MCF 10A (cell line): ENCODE measurements at regions not wholly inside any gene's neighbourhood (a gene's known extent, or its start where the extent isn't known, plus 50 kb on each side); places are given as distances from the start of the nearest gene placed in this dataset.

ENCODE experiments used
- BruUV-seq: library from RNA; stranded (reverse); fragments of 400-500 nt; replicated peaks from 2 replicates; lab custom pipeline; 2021; lab: Mats Ljungman, UMichigan
- CTCF ChIA-PET: fragments of 300-600 bp; sonication (Branson Sonifier 250); formaldehyde crosslinking; extraction: SDS; loops from one replicate; lab custom pipeline; 2021; ENCODE audit warnings: antibody characterized with exemption, inconsistent platforms; lab: Yijun Ruan, JAX
- POLR2A ChIA-PET: fragments of 300-600, 350-650 bp; sonication (Branson Sonifier 250); formaldehyde crosslinking; extraction: SDS; loops from one replicate; lab custom pipeline; 2020; ENCODE audit warnings: antibody characterized with exemption, inconsistent platforms; lab: Yijun Ruan, JAX
- DNase-seq: peaks from one replicate; pipeline ENCODE4 v3.0.0-alpha.2; 2018; ENCODE audit not compliant: unreplicated experiment
- H3K27ac Mint-ChIP-seq: one replicate; pipeline ENCODE4 v1.8.0; 2022; ENCODE audit warnings: mild to moderate bottlenecking, low read depth, mixed read lengths; ENCODE audit not compliant: unreplicated experiment
- H3K27me3 Mint-ChIP-seq: one replicate; pipeline ENCODE4 v1.8.0; 2022; ENCODE audit warnings: mixed read lengths; ENCODE audit not compliant: insufficient read depth, unreplicated experiment
- H3K36me3 Mint-ChIP-seq: one replicate; pipeline ENCODE4 v1.8.0; 2022; ENCODE audit warnings: mild to moderate bottlenecking, moderate library complexity, mixed read lengths; ENCODE audit not compliant: insufficient read depth, unreplicated experiment
- H3K4me1 Mint-ChIP-seq: one replicate; pipeline ENCODE4 v1.8.0; 2022; ENCODE audit warnings: mixed read lengths; ENCODE audit not compliant: insufficient read depth, unreplicated experiment
- H3K4me3 Mint-ChIP-seq: one replicate; pipeline ENCODE4 v1.8.0; 2022; ENCODE audit warnings: mild to moderate bottlenecking, moderate library complexity, mixed read lengths; ENCODE audit not compliant: unreplicated experiment
- H3K9me3 Mint-ChIP-seq: one replicate; pipeline ENCODE4 v1.8.0; 2022; ENCODE audit warnings: mixed read lengths; ENCODE audit not compliant: unreplicated experiment
- CTCF ChIP-seq: fragments of 200-600 bp; IDR thresholded peaks from one replicate; pipeline ENCODE4 v1.8.0; 2022; ENCODE audit warnings: antibody characterized with exemption, mild to moderate bottlenecking; ENCODE audit not compliant: unreplicated experiment
- intact Hi-C: fragments of 100-400 bp; cut with micrococcal nuclease; formaldehyde crosslinking; loops from 2 replicates; pipeline ENCODE4 v1.14.1; 2022

- Mint-ChIP-seq H3K4me1 (no peaks in the 10 kb centered on the region), H3K9me3 (no peaks in the 10 kb centered on the region), H3K4me3 (no peak overlapping the region), H3K27ac (no peak overlapping the region), H3K27me3 (no peaks in the 10 kb centered on the region), H3K36me3 (no peaks in the 10 kb centered on the region)
- no peak for DNase-seq
- intact Hi-C loops = no loop called here
- ChIA-PET POLR2A (no interaction called here), CTCF (interaction anchor here (1.1 kb wide), 1 partner anchor 76 kb away, joined by 3 read pairs; no protein-coding TSS in a partner anchor)
- no peak for TF ChIP-seq CTCF
- no TSS peak for BruUV-seq
Observed at GRCh38 chr5:128765448-128766061, 199.7 kb upstream of the SLC27A6 start.

- ChIA-PET CTCF (no interaction called here), POLR2A (no interaction called here)
- no peak overlapping the region for H3K4me3 Mint-ChIP-seq
- no peak for DNase-seq
- no peak overlapping the region for H3K27ac Mint-ChIP-seq
- no peak for TF ChIP-seq CTCF
- H3K9me3 Mint-ChIP-seq = no peaks in the 10 kb centered on the region
- no peaks in the 10 kb centered on the region for H3K27me3 Mint-ChIP-seq
- no TSS peak for BruUV-seq
- no peaks in the 10 kb centered on the region for H3K36me3 Mint-ChIP-seq
- no peaks in the 10 kb centered on the region for H3K4me1 Mint-ChIP-seq
- intact Hi-C loops = no loop called here
Observed at GRCh38 chr5:128766406-128766805, 198.9 kb upstream of the SLC27A6 start.

GRCh38 chr5:128770907-128771306 lies 194.4 kb upstream of the SLC27A6 start:
- Mint-ChIP-seq H3K27ac (no peak overlapping the region), H3K36me3 (no peaks in the 10 kb centered on the region), H3K9me3 (no peaks in the 10 kb centered on the region), H3K27me3 (no peaks in the 10 kb centered on the region), H3K4me1 (peaks cover 9% of the 10 kb centered on the region), H3K4me3 (no peak overlapping the region)
- intact Hi-C loops = no loop called here
- ChIA-PET CTCF (no interaction called here), POLR2A (no interaction called here)
- TF ChIP-seq CTCF = no peak
- DNase-seq = no peak
- BruUV-seq = no TSS peak

GRCh38 chr5:128772356-128772755 lies 192.9 kb upstream of the SLC27A6 start:
- no peak for TF ChIP-seq CTCF
- Mint-ChIP-seq H3K27me3 (no peaks in the 10 kb centered on the region), H3K9me3 (no peaks in the 10 kb centered on the region), H3K4me1 (peaks cover 18% of the 10 kb centered on the region), H3K4me3 (no peak overlapping the region), H3K27ac (no peak overlapping the region), H3K36me3 (no peaks in the 10 kb centered on the region)
- intact Hi-C loops = no loop called here
- POLR2A ChIA-PET = no interaction called here
- no peak for DNase-seq
- no TSS peak for BruUV-seq
- CTCF ChIA-PET = no interaction called here
